NCI-H446 (cell line): ENCODE measurements at regions not wholly inside any gene's neighbourhood (a gene's known extent, or its start where the extent isn't known, plus 50 kb on each side); places are given as distances from the start of the nearest gene placed in this dataset.
"Not testable (repeated sequence)": the region's sequence is repeated elsewhere in the genome, so short reads cannot be mapped to it uniquely, and the experiment has no call there.

Experiments used
- DNase-seq, 2 experiments: peaks; one replicate each; lab custom pipeline; 2025; lab: John Stamatoyannopoulos, UW

GRCh38 chr6:27190126-27190525 lies 57.4 kb upstream of the PRSS16 start:
- no peak for DNase-seq

GRCh38 chr6:27194453-27194852 lies 53.0 kb upstream of the PRSS16 start:
- DNase-seq = not testable (repeated sequence)

GRCh38 chr6:27195547-27195946 lies 52.0 kb upstream of the PRSS16 start:
- not testable (repeated sequence) for DNase-seq
